ENCODE measurements at regions not wholly inside any gene's neighbourhood (a gene's known extent, or its start where the extent isn't known, plus 50 kb on each side); places are given as distances from the start of the nearest gene placed in this dataset.

DNA sequence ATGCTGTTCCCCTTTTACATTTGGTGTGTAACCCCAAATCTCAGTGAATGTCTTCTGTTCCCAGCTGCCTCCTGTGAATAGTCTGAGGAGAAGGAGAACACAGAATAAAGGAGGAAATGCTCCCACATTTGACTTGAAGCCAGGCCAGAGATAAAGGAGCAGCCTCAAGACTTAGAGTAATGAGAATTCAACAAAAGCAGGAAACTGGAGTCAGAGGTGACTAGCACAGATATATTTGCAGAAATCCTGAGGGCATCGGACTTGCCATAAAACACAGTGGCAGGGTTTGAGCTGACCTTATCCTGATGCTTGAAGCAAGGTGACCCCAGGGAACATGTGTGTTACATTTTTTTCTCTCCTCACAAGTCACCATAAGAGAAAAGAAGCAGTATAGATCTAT is 291.4 kb upstream of the RND3 start:
- Mint-ChIP-seq H3K27ac (0 out of 2 replicates have a peak overlapping the region, but pooled peaks have one; percentile 15), H3K4me1 (peaks cover 14% of the 10 kb centered on the region), H3K4me3 (no peak overlapping the region), H3K9me3 (no peaks in the 10 kb centered on the region), H3K36me3 (no peaks in the 10 kb centered on the region), H3K27me3 (ENCODE audit: low read depth) (no peaks in the 10 kb centered on the region)
- no peak for DNase-seq (ENCODE audit: low spot score)
- TF ChIP-seq GABPB1 (CRISPR knock-in tag; IDR thresholded peaks at IDR 0.05) (no peak), ZNF121 (CRISPR knock-in tag; IDR thresholded peaks at IDR 0.05) (no peak), PRRX2 (CRISPR knock-in tag; IDR thresholded peaks at IDR 0.05) (no peak), JAZF1 (CRISPR knock-in tag; IDR thresholded peaks at IDR 0.05) (no peak)
- TF ChIP-seq, protein P1, sequence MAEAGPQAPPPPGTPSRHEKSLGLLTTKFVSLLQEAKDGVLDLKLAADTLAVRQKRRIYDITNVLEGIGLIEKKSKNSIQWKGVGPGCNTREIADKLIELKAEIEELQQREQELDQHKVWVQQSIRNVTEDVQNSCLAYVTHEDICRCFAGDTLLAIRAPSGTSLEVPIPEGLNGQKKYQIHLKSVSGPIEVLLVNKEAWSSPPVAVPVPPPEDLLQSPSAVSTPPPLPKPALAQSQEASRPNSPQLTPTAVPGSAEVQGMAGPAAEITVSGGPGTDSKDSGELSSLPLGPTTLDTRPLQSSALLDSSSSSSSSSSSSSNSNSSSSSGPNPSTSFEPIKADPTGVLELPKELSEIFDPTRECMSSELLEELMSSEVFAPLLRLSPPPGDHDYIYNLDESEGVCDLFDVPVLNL (CRISPR knock-in tag; IDR thresholded peaks at IDR 0.05; ENCODE audit: borderline replicate concordance, low read depth), result no peak
- CTCF ChIA-PET, result no interaction called here
- POLR2A ChIA-PET, result no interaction called here
- no peak for ATAC-seq

- TF ChIP-seq JUN (CRISPR knock-in tag; IDR thresholded peaks at IDR 0.05) (no peak), FOXK1 (CRISPR knock-in tag; IDR thresholded peaks at IDR 0.05) (no peak), IRF2 (CRISPR knock-in tag; IDR thresholded peaks at IDR 0.05; ENCODE audit: borderline replicate concordance, low read depth) (no peak), ZSCAN18 (CRISPR knock-in tag; IDR thresholded peaks at IDR 0.05) (no peak), NR1H2 (CRISPR knock-in tag; IDR thresholded peaks at IDR 0.05) (no peak), ZMAT4 (CRISPR knock-in tag; IDR thresholded peaks at IDR 0.05) (no peak), STAT6 (CRISPR knock-in tag; conservative IDR thresholded peaks at IDR 0.05; ENCODE audit: low read depth) (no peak), NFATC4 (CRISPR knock-in tag; IDR thresholded peaks at IDR 0.05) (no peak), CDX4 (CRISPR knock-in tag; IDR thresholded peaks at IDR 0.05; ENCODE audit: borderline replicate concordance) (no peak), GABPB1 (CRISPR knock-in tag; IDR thresholded peaks at IDR 0.05) (no peak), RELA (CRISPR knock-in tag; IDR thresholded peaks at IDR 0.05; ENCODE audit: borderline replicate concordance) (no peak), ZNF416 (CRISPR knock-in tag; IDR thresholded peaks at IDR 0.05) (no peak), ZNF396 (CRISPR knock-in tag; IDR thresholded peaks at IDR 0.05; ENCODE audit: borderline replicate concordance) (no peak), MXD4 (CRISPR knock-in tag; IDR thresholded peaks at IDR 0.05; ENCODE audit: borderline replicate concordance) (no peak), PREB (CRISPR knock-in tag; IDR thresholded peaks at IDR 0.05; ENCODE audit: borderline replicate concordance) (no peak), ZNF219 (CRISPR knock-in tag; IDR thresholded peaks at IDR 0.05; ENCODE audit: borderline replicate concordance) (no peak)
- TF ChIP-seq, protein P2, sequence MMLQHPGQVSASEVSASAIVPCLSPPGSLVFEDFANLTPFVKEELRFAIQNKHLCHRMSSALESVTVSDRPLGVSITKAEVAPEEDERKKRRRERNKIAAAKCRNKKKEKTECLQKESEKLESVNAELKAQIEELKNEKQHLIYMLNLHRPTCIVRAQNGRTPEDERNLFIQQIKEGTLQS (CRISPR knock-in tag; conservative IDR thresholded peaks at IDR 0.05), result no peak
- Mint-ChIP-seq H3K4me3 (no peak overlapping the region), H3K36me3 (no peaks in the 10 kb centered on the region), H3K27me3 (ENCODE audit: low read depth) (no peaks in the 10 kb centered on the region), H3K9me3 (peaks cover 3% of the 10 kb centered on the region; the same call in 1 of the 2 replicates), H3K27ac (no peak overlapping the region), H3K4me1 (peaks cover 3% of the 10 kb centered on the region; the same call in 1 of the 2 replicates)
- ATAC-seq, result no peak
- ChIA-PET CTCF (no interaction called here), POLR2A (no interaction called here)
- DNase-seq (ENCODE audit: low spot score), result no peak
Measured at GRCh38 chr2:150769421-150769820, 282.0 kb upstream of the RND3 start.

Data from WTC11 (cell line).